ENCODE measurements at regions not wholly inside any gene's neighbourhood (a gene's known extent, or its start where the extent isn't known, plus 50 kb on each side); places are given as distances from the start of the nearest gene placed in this dataset.

GRCh38 chr16:51629576-51629975 is 478.5 kb upstream of the SALL1 start:
- ATAC-seq, result no peak

GRCh38 chr16:51624080-51624775 is 473.2 kb upstream of the SALL1 start:
- H3K4me3 Mint-ChIP-seq, result no peak overlapping the region
- peaks cover 14 to 44% of the 10 kb centered on the region in 2 donors for H3K9me3 Mint-ChIP-seq
- H3K27ac Mint-ChIP-seq, result no peak overlapping the region
- DNase-seq (no peak), ATAC-seq (no peak)
- H3K4me1 Mint-ChIP-seq, result no peaks in the 10 kb centered on the region
- no peaks in the 10 kb centered on the region for H3K27me3 Mint-ChIP-seq

More at GRCh38 chr16:51629576-51629975, 478.5 kb upstream of the SALL1 start:
- Mint-ChIP-seq H3K9me3 (peaks cover 4 to 30% of the 10 kb centered on the region in 2 donors), H3K27ac (no peak overlapping the region), H3K4me1 (no peaks in the 10 kb centered on the region), H3K4me3 (no peak overlapping the region), H3K27me3 (no peaks in the 10 kb centered on the region)
- no peak for DNase-seq

- Mint-ChIP-seq H3K9me3 (peaks cover 13 to 25% of the 10 kb centered on the region in 2 donors), H3K4me3 (no peak overlapping the region), H3K27ac (no peak overlapping the region), H3K27me3 (no peaks in the 10 kb centered on the region), H3K4me1 (no peaks in the 10 kb centered on the region)
- ATAC-seq (no peak), DNase-seq (no peak)
Measured at GRCh38 chr16:51621610-51622009, 470.5 kb upstream of the SALL1 start.

GRCh38 chr16:51615141-51615540 is 464.1 kb upstream of the SALL1 start:
- no peak for DNase-seq

GRCh38 chr16:51607201-51607651 is 456.2 kb upstream of the SALL1 start:
- H3K4me3 Mint-ChIP-seq, result no peak overlapping the region
- no peaks in the 10 kb centered on the region for H3K27me3 Mint-ChIP-seq
- peaks cover 4 to 9% of the 10 kb centered on the region in 2 donors for H3K9me3 Mint-ChIP-seq
- H3K27ac Mint-ChIP-seq, result no peak overlapping the region
- ATAC-seq (no peak), DNase-seq (no peak)
- no peaks in the 10 kb centered on the region for H3K4me1 Mint-ChIP-seq

More at GRCh38 chr16:51615141-51615540, 464.1 kb upstream of the SALL1 start:
- H3K9me3 Mint-ChIP-seq, result peaks cover 4 to 22% of the 10 kb centered on the region in 2 donors
- ATAC-seq, result no peak
- no peak overlapping the region for H3K4me3 Mint-ChIP-seq
- no peaks in the 10 kb centered on the region for H3K4me1 Mint-ChIP-seq
- no peak overlapping the region for H3K27ac Mint-ChIP-seq
- H3K27me3 Mint-ChIP-seq, result no peaks in the 10 kb centered on the region

GRCh38 chr16:51596247-51596646 is 445.2 kb upstream of the SALL1 start:
- Mint-ChIP-seq H3K27ac (no peak overlapping the region), H3K27me3 (no peaks in the 10 kb centered on the region), H3K4me1 (no peaks in the 10 kb centered on the region), H3K4me3 (no peak overlapping the region), H3K9me3 (peaks cover 10 to 24% of the 10 kb centered on the region in 2 donors)
- DNase-seq, result no peak
- ATAC-seq, result no peak

- Mint-ChIP-seq H3K27ac (no peak overlapping the region), H3K4me3 (no peak overlapping the region), H3K27me3 (no peaks in the 10 kb centered on the region), H3K4me1 (no peaks in the 10 kb centered on the region), H3K9me3 (peaks cover 8 to 10% of the 10 kb centered on the region in 2 donors)
- ATAC-seq (no peak), DNase-seq (no peak)
Measured at GRCh38 chr16:51592535-51593300, 441.6 kb upstream of the SALL1 start.

GRCh38 chr16:51592001-51592501 is 441.0 kb upstream of the SALL1 start:
- peaks cover 2 to 10% of the 10 kb centered on the region in 2 donors for H3K9me3 Mint-ChIP-seq
- H3K27ac Mint-ChIP-seq, result no peak overlapping the region
- ATAC-seq (no peak), DNase-seq (no peak)
- no peak overlapping the region for H3K4me3 Mint-ChIP-seq
- no peaks in the 10 kb centered on the region for H3K4me1 Mint-ChIP-seq
- no peaks in the 10 kb centered on the region for H3K27me3 Mint-ChIP-seq

- Mint-ChIP-seq H3K4me1 (no peaks in the 10 kb centered on the region), H3K4me3 (no peak overlapping the region), H3K9me3 (peaks cover 0 to 10% of the 10 kb centered on the region in 2 donors), H3K27ac (no peak overlapping the region), H3K27me3 (no peaks in the 10 kb centered on the region)
- no peak for DNase-seq
- ATAC-seq, result no peak
Measured at GRCh38 chr16:51591480-51591879, 440.4 kb upstream of the SALL1 start.

GRCh38 chr16:51579652-51580360 is 428.7 kb upstream of the SALL1 start:
- Mint-ChIP-seq H3K27ac (no peak overlapping the region), H3K27me3 (no peaks in the 10 kb centered on the region), H3K9me3 (peaks cover 4 to 5% of the 10 kb centered on the region in 2 donors), H3K4me1 (no peaks in the 10 kb centered on the region), H3K4me3 (no peak overlapping the region)
- no peak for ATAC-seq
- DNase-seq, result no peak

- peaks cover 7 to 8% of the 10 kb centered on the region in 2 donors for H3K9me3 Mint-ChIP-seq
- DNase-seq, result no peak
- H3K4me1 Mint-ChIP-seq, result no peaks in the 10 kb centered on the region
- H3K4me3 Mint-ChIP-seq, result no peak overlapping the region
- no peaks in the 10 kb centered on the region for H3K27me3 Mint-ChIP-seq
- ATAC-seq, result no peak
- H3K27ac Mint-ChIP-seq, result no peak overlapping the region
Measured at GRCh38 chr16:51577621-51578303, 426.7 kb upstream of the SALL1 start.

- no peak for ATAC-seq
- Mint-ChIP-seq H3K9me3 (peaks cover 8 to 12% of the 10 kb centered on the region in 2 donors), H3K27ac (no peak overlapping the region), H3K27me3 (no peaks in the 10 kb centered on the region), H3K4me3 (no peak overlapping the region), H3K4me1 (no peaks in the 10 kb centered on the region)
- no peak for DNase-seq
Measured at GRCh38 chr16:51576498-51577195, 425.6 kb upstream of the SALL1 start.

- ATAC-seq (no peak), DNase-seq (no peak)
- peaks cover 8 to 12% of the 10 kb centered on the region in 2 donors for H3K9me3 Mint-ChIP-seq
- H3K27me3 Mint-ChIP-seq, result no peaks in the 10 kb centered on the region
- no peak overlapping the region for H3K27ac Mint-ChIP-seq
- H3K4me1 Mint-ChIP-seq, result no peaks in the 10 kb centered on the region
- H3K4me3 Mint-ChIP-seq, result no peak overlapping the region
Measured at GRCh38 chr16:51573191-51573590, 422.1 kb upstream of the SALL1 start.

- Mint-ChIP-seq H3K4me3 (no peak overlapping the region), H3K27ac (no peak overlapping the region), H3K9me3 (peaks cover 6 to 17% of the 10 kb centered on the region in 2 donors), H3K4me1 (no peaks in the 10 kb centered on the region), H3K27me3 (no peaks in the 10 kb centered on the region)
- ATAC-seq (no peak), DNase-seq (no peak)
Measured at GRCh38 chr16:51569203-51569931, 418.3 kb upstream of the SALL1 start.

All from stimulated activated naive CD8-positive, alpha-beta T cell treated with anti-CD3 and anti-CD28 coated beads, Interleukin-15, amount 100 ng/mL, for 72 hours (primary cell).